OCI-LY3 (cell line): ENCODE measurements at regions not wholly inside any gene's neighbourhood (a gene's known extent, or its start where the extent isn't known, plus 50 kb on each side); places are given as distances from the start of the nearest gene placed in this dataset.

Experiments
- H2AFZ ChIP-seq: fragments of 200-600, 300-600 bp; shearing (Covaris generic); 2 replicates; pipeline ENCODE4 v1.6.0; 2014; ENCODE audit warnings: antibody characterized with exemption, low read depth, low read length
- H3K27ac ChIP-seq: fragments of 200-600, 300-600 bp; sonication (generic); 2 replicates; pipeline ENCODE4 v1.5.1; 2014; ENCODE audit warnings: mild to moderate bottlenecking, low read length, moderate library complexity, mixed read lengths
- H3K27me3 ChIP-seq: fragments of 200-600, 300-600 bp; sonication (generic); 2 replicates; pipeline ENCODE4 v1.6.1; 2014; ENCODE audit warnings: low read depth, low read length, mixed read lengths
- H3K36me3 ChIP-seq: fragments of 200-600, 300-600 bp; sonication (generic); replicated peaks from 2 replicates; pipeline ENCODE3; 2014; ENCODE audit warnings: low read depth, low read length, mixed read lengths
- H3K4me1 ChIP-seq: fragments of 300-600, 200-600 bp; sonication (generic); 2 replicates; pipeline ENCODE4 v1.6.1; 2014; ENCODE audit warnings: low read length, mixed read lengths
- H3K4me2 ChIP-seq: fragments of 200-600, 300-600 bp; sonication (generic); 2 replicates; pipeline ENCODE4 v1.6.1; 2014; ENCODE audit warnings: low read length, mixed read lengths
- H3K4me3 ChIP-seq: fragments of 300-600, 200-600 bp; sonication (generic); 2 replicates; pipeline ENCODE4 v1.5.1; 2014; ENCODE audit warnings: antibody characterized with exemption, mild to moderate bottlenecking, low read length, moderate library complexity
- H3K79me2 ChIP-seq: fragments of 300-600, 200-600 bp; shearing (Covaris generic); 2 replicates; pipeline ENCODE4 v1.6.1; 2014; ENCODE audit warnings: mild to moderate bottlenecking, low read length, mixed read lengths
- H3K9ac ChIP-seq: fragments of 300-600, 200-600 bp; shearing (Covaris generic); 2 replicates; pipeline ENCODE4 v1.6.0; 2014; ENCODE audit warnings: mild to moderate bottlenecking, low read length, moderate library complexity
- H3K9me3 ChIP-seq: fragments of 200-600, 300-600 bp; shearing (Covaris generic); 2 replicates; pipeline ENCODE4 v1.6.1; 2014; ENCODE audit warnings: low read length, mixed read lengths; ENCODE audit not compliant: insufficient read depth
- H4K20me1 ChIP-seq: fragments of 200-600, 300-600 bp; sonication (generic); 2 replicates; pipeline ENCODE4 v1.6.1; 2016; ENCODE audit warnings: low read length, mixed read lengths; ENCODE audit not compliant: insufficient read depth
- EZH2phosphoT487 ChIP-seq: fragments of 200-600 bp; shearing (Covaris generic); IDR thresholded peaks from 2 replicates; pipeline ENCODE4 v1.6.1; 2018; ENCODE audit warnings: antibody characterized with exemption, mixed run types, low read depth
- TF ChIP-seq, protein P1 (sequence below): fragments of 200-600, 300-600 bp; sonication (generic); IDR thresholded peaks from 2 replicates; pipeline ENCODE4 v1.5.1; 2014; ENCODE audit warnings: antibody characterized with exemption, low read length, low read depth

DNA sequence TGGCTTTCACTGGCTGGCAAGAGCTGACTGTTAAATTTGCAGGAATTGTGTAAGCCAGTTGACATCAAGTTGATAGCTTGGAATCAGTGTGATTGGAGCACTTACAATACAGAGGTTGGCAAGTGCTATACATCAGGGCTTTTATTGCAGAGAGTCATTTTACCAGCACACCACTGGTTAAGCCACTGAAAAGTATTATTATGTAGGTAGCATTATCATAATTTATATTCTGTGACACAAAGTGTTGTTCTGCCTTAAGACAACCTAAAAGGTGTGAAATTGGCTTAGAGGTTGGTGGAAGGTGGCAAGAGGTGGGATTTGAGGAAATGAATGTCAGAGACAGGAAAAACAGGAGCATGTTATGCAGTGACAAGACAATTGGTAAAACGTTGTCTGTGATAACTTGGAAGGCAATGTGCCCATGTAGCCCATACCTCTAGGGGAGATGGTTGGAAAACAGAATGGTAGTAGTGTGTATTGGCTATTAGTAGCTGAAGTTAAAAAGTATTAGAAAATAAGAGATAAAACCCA, 172.9 kb upstream of the PRICKLE1 start:
- no peaks in the 10 kb centered on the region for H3K9me3 ChIP-seq
- peaks cover 25% of the 10 kb centered on the region for H3K4me1 ChIP-seq
- no peak overlapping the region for H3K4me2 ChIP-seq
- TF ChIP-seq, protein P1, sequence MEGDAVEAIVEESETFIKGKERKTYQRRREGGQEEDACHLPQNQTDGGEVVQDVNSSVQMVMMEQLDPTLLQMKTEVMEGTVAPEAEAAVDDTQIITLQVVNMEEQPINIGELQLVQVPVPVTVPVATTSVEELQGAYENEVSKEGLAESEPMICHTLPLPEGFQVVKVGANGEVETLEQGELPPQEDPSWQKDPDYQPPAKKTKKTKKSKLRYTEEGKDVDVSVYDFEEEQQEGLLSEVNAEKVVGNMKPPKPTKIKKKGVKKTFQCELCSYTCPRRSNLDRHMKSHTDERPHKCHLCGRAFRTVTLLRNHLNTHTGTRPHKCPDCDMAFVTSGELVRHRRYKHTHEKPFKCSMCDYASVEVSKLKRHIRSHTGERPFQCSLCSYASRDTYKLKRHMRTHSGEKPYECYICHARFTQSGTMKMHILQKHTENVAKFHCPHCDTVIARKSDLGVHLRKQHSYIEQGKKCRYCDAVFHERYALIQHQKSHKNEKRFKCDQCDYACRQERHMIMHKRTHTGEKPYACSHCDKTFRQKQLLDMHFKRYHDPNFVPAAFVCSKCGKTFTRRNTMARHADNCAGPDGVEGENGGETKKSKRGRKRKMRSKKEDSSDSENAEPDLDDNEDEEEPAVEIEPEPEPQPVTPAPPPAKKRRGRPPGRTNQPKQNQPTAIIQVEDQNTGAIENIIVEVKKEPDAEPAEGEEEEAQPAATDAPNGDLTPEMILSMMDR, result no peak
- no peak for TF ChIP-seq EZH2phosphoT487
- H3K36me3 ChIP-seq, result no peaks in the 10 kb centered on the region
- no peaks in the 10 kb centered on the region for H4K20me1 ChIP-seq
- no peak overlapping the region for H3K4me3 ChIP-seq
- H3K9ac ChIP-seq, result no peak overlapping the region
- no peaks in the 10 kb centered on the region for H3K79me2 ChIP-seq
- H2AFZ ChIP-seq, result no peak overlapping the region
- H3K27me3 ChIP-seq, result no peaks in the 10 kb centered on the region
- no peak overlapping the region for H3K27ac ChIP-seq

DNA sequence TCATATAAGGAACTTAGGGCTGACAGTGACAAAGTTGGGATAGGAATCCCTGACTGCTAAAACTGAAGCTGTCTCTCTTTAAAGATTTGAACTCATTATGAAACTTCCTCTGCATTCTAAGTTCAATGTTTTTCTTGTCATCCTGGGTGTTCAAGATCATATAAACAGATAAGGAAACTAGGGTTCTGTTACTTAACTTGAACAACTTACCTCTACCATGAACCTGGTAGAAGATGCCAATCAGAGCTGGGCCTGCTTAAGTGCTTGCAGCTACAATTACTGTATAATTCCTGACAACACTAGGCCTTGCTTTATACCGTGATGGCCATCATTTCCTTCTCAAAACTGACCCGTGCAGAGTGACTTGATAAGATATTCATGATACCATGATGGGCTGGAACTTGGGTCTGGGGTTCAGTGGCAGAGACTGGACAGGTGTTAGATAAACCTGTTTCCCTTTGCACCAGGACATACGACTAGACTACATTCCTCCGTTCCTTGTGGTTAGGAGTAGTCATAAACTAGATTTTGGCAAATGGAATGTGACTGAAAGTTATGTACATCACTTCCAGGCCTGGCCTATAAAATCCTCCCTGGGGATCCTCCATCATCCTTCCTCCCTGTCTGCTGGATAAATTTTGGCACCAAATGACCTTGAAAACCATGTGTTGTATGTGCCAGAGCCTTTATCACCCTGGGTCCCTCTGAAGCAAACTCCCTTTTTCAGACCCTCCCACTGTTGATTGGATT, 172.2 kb upstream of the PRICKLE1 start:
- H4K20me1 ChIP-seq, result no peaks in the 10 kb centered on the region
- no peaks in the 10 kb centered on the region for H3K9me3 ChIP-seq
- H3K27ac ChIP-seq, result no peak overlapping the region
- TF ChIP-seq, protein P1, result no peak
- TF ChIP-seq EZH2phosphoT487, result no peak
- no peaks in the 10 kb centered on the region for H3K79me2 ChIP-seq
- peaks cover 20% of the 10 kb centered on the region for H3K4me1 ChIP-seq
- H3K9ac ChIP-seq, result no peak overlapping the region
- H3K27me3 ChIP-seq, result no peaks in the 10 kb centered on the region
- H3K4me2 ChIP-seq, result no peak overlapping the region
- no peaks in the 10 kb centered on the region for H3K36me3 ChIP-seq
- H2AFZ ChIP-seq, result no peak overlapping the region
- H3K4me3 ChIP-seq, result no peak overlapping the region

DNA sequence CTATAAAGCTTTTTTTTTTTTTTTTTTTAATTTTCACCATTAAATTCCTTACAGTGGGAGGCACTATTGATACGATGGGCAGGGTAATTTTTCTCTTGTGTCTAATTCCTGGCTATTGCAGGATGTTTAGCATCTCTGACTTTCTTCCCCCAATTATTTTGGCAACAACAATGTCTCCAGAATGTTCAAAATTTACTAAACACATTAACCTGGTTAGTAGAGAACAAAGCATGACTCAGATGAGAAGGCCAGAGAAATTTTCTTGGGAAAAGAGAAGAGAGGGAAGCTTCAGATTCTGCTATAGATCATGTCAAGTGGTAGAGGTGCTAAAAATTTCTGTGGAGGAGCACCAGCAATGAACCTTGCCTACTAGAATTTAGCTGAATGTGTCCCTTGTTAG, 171.5 kb upstream of the PRICKLE1 start:
- Histone ChIP-seq H2AFZ (no peak overlapping the region), H3K9me3 (no peaks in the 10 kb centered on the region), H3K4me2 (no peak overlapping the region), H3K27me3 (no peaks in the 10 kb centered on the region), H4K20me1 (no peaks in the 10 kb centered on the region), H3K4me3 (no peak overlapping the region), H3K36me3 (no peaks in the 10 kb centered on the region), H3K27ac (no peak overlapping the region), H3K4me1 (peaks cover 20% of the 10 kb centered on the region), H3K79me2 (no peaks in the 10 kb centered on the region), H3K9ac (no peak overlapping the region)
- TF ChIP-seq EZH2phosphoT487, result no peak
- TF ChIP-seq, protein P1, result no peak

DNA sequence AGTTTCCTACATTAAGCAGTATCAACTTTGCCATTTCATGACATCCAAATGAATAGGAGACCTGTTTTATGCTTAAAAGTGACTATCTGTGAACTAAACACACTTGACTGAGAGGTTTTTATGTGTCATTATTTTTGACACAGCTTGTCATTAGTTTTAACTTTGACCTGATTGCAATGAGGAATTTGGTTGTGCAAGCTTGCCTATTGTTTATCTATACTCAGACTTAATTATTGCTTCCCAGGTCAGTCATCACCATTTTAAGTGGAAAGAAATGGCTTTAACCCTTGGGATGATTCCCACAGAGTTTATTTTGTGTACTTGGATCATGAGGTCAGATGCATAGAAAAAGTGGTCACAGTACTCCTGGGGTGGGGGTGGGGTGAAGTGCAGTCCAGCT, 171.0 kb upstream of the PRICKLE1 start:
- Histone ChIP-seq H3K9me3 (no peaks in the 10 kb centered on the region), H3K27ac (no peak overlapping the region), H2AFZ (no peak overlapping the region)

More for the DNA sequence above, 171.0 kb upstream of the PRICKLE1 start:
- H3K79me2 ChIP-seq, result no peaks in the 10 kb centered on the region
- H3K9ac ChIP-seq, result no peak overlapping the region
- no peaks in the 10 kb centered on the region for H4K20me1 ChIP-seq
- H3K4me3 ChIP-seq, result no peak overlapping the region
- H3K36me3 ChIP-seq, result no peaks in the 10 kb centered on the region
- H3K4me1 ChIP-seq, result peaks cover 20% of the 10 kb centered on the region
- no peak overlapping the region for H3K4me2 ChIP-seq
- no peaks in the 10 kb centered on the region for H3K27me3 ChIP-seq
- TF ChIP-seq, protein P1, result no peak
- no peak for TF ChIP-seq EZH2phosphoT487
